ENCODE measurements at regions not wholly inside any gene's neighbourhood (a gene's known extent, or its start where the extent isn't known, plus 50 kb on each side); places are given as distances from the start of the nearest gene placed in this dataset.

DNA sequence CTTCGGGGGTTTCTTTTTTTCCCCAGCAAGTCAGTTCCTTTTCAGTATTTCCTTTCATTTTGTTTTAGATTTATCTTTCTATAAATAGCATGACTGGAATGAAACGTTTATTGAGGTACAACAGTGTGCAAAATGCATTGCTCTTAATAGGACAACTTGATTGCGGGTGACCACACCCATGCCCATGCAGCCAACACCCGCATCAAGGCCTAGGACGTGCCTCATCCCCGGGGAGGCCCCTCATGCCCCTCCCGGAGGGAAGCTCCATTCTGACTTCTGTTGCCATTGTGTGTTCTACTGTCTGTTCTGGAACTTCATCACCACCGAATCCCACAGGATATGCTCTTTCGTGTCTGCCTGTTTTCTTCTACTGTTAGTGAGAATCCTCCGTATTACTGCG, 82.2 kb downstream of the RPS6KA4 start:
- H3K4me1 ChIP-seq, result peaks cover 26% of the 10 kb centered on the region
- H3K36me3 ChIP-seq (ENCODE audit: control insufficient read depth, insufficient read depth, low read length), result no peaks in the 10 kb centered on the region
- TF ChIP-seq, protein P1, sequence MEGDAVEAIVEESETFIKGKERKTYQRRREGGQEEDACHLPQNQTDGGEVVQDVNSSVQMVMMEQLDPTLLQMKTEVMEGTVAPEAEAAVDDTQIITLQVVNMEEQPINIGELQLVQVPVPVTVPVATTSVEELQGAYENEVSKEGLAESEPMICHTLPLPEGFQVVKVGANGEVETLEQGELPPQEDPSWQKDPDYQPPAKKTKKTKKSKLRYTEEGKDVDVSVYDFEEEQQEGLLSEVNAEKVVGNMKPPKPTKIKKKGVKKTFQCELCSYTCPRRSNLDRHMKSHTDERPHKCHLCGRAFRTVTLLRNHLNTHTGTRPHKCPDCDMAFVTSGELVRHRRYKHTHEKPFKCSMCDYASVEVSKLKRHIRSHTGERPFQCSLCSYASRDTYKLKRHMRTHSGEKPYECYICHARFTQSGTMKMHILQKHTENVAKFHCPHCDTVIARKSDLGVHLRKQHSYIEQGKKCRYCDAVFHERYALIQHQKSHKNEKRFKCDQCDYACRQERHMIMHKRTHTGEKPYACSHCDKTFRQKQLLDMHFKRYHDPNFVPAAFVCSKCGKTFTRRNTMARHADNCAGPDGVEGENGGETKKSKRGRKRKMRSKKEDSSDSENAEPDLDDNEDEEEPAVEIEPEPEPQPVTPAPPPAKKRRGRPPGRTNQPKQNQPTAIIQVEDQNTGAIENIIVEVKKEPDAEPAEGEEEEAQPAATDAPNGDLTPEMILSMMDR (IDR thresholded peaks at IDR 0.05; ENCODE audit: insufficient read depth in 1 of 2, low read depth in 1 of 2, low read length in 1 of 2, severe bottlenecking in 1 of 2, unreplicated experiment in 1 of 2), result no peak
- H3K36me3 Mint-ChIP-seq (ENCODE audit: insufficient read depth, unreplicated experiment), result no peaks in the 10 kb centered on the region
- H3K9me3 ChIP-seq, result no peaks in the 10 kb centered on the region
- no TSS peak for BruUV-seq (replicated peaks)
- ChIA-PET POLR2A (interaction anchor here (0.9 kb wide), 1 partner anchor 68 kb away, joined by 3 read pairs; no protein-coding TSS in a partner anchor), CTCF (no interaction called here)
- intact Hi-C loops (cut with micrococcal nuclease; ENCODE audit: unreplicated experiment), result no loop called here
- no peak overlapping the region for H3K4me3 ChIP-seq (ENCODE audit: low read depth, low read length)
- no peak overlapping the region for H3K27ac Mint-ChIP-seq (ENCODE audit: unreplicated experiment)
- peaks cover 9% of the 10 kb centered on the region for H3K4me1 Mint-ChIP-seq (ENCODE audit: low read depth, unreplicated experiment)
- H3K27me3 ChIP-seq (replicated peaks; ENCODE audit: control insufficient read depth, insufficient read depth, low read length), result no peaks in the 10 kb centered on the region
- H3K27me3 Mint-ChIP-seq (ENCODE audit: insufficient read depth, unreplicated experiment), result no peaks in the 10 kb centered on the region
- H3K4me3 Mint-ChIP-seq (ENCODE audit: unreplicated experiment), result no peak overlapping the region
- DNase-seq, result no peak
- H3K9me3 Mint-ChIP-seq (ENCODE audit: unreplicated experiment), result no peaks in the 10 kb centered on the region

DNA sequence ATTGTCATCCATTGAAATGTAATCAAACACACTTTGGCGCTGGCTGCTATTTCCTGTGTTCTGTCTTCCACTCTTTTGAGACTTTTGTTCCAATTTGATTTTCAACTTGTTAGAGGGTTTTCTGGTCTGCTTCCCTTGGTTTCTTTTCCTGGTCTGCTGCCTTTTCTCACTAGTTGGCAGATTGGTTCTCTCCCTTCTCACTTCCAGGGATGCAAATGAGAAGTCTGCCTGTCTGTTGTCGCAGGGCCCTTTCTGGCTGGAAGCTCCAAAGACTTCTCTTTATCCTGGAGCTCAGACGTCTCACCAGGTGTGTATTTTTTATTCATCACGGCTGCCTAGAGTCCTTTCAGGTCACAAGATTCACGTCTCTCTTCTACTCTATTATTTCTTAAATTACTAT, 84.0 kb downstream of the RPS6KA4 start:
- Mint-ChIP-seq H3K27me3 (ENCODE audit: insufficient read depth, unreplicated experiment) (no peaks in the 10 kb centered on the region), H3K4me1 (ENCODE audit: low read depth, unreplicated experiment) (peaks cover 9% of the 10 kb centered on the region), H3K27ac (ENCODE audit: unreplicated experiment) (no peak overlapping the region), H3K4me3 (ENCODE audit: unreplicated experiment) (no peak overlapping the region), H3K36me3 (ENCODE audit: insufficient read depth, unreplicated experiment) (no peaks in the 10 kb centered on the region), H3K9me3 (ENCODE audit: unreplicated experiment) (no peaks in the 10 kb centered on the region)
- DNase-seq, result no peak
- ChIA-PET POLR2A (no interaction called here), CTCF (interaction anchor here (0.6 kb wide), 1 partner anchor 208 kb away, joined by 3 read pairs; no protein-coding TSS in a partner anchor)
- Histone ChIP-seq H3K36me3 (ENCODE audit: control insufficient read depth, insufficient read depth, low read length) (no peaks in the 10 kb centered on the region), H3K27me3 (replicated peaks; ENCODE audit: control insufficient read depth, insufficient read depth, low read length) (no peaks in the 10 kb centered on the region), H3K9me3 (no peaks in the 10 kb centered on the region), H3K4me3 (ENCODE audit: low read depth, low read length) (no peak overlapping the region), H3K4me1 (peaks cover 18% of the 10 kb centered on the region)
- TF ChIP-seq, protein P1 (IDR thresholded peaks at IDR 0.05; ENCODE audit: insufficient read depth in 1 of 2, low read depth in 1 of 2, low read length in 1 of 2, severe bottlenecking in 1 of 2, unreplicated experiment in 1 of 2), result no peak
- no TSS peak for BruUV-seq (replicated peaks)
- intact Hi-C loops (cut with micrococcal nuclease; ENCODE audit: unreplicated experiment), result no loop called here

DNA sequence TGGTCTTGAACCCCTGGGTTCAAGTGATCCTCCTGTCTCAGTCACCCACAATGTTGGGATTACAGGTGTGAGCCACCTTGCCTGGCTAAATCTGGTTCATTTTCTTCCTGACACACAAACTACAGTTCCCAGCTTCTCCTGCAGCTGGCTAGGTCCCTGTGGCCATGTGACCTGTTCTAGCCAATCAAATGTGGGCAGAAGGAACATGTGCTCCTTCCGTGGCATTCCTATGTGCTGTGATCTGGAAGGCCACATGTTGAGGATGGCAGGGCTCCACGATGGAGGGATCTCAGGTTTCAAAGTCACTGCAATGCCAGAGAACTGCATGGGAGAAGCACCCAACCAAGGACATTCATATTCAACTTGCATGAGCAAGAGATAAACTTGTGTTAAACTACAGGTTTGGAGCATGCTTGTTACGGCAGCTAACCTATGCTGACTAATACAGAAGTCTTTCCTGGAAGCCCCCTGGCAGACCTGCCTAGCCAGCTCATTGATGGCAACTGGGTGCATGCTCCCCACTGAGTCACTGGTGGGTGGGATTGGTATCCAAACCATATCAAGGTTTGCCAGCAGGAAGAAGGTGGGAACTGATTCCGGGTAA, 86.0 kb downstream of the RPS6KA4 start:
- Histone ChIP-seq H3K27me3 (replicated peaks; ENCODE audit: control insufficient read depth, insufficient read depth, low read length) (no peaks in the 10 kb centered on the region; the same call in 1 of the 2 replicates), H3K36me3 (ENCODE audit: control insufficient read depth, insufficient read depth, low read length) (no peaks in the 10 kb centered on the region), H3K4me3 (ENCODE audit: low read depth, low read length) (no peak overlapping the region), H3K9me3 (no peaks in the 10 kb centered on the region), H3K4me1 (peaks cover 15% of the 10 kb centered on the region)
- POLR2A ChIA-PET, result no interaction called here
- Mint-ChIP-seq H3K4me3 (ENCODE audit: unreplicated experiment) (no peak overlapping the region), H3K36me3 (ENCODE audit: insufficient read depth, unreplicated experiment) (peaks cover 12% of the 10 kb centered on the region), H3K27me3 (ENCODE audit: insufficient read depth, unreplicated experiment) (no peaks in the 10 kb centered on the region), H3K4me1 (ENCODE audit: low read depth, unreplicated experiment) (peaks cover 18% of the 10 kb centered on the region), H3K9me3 (ENCODE audit: unreplicated experiment) (no peaks in the 10 kb centered on the region), H3K27ac (ENCODE audit: unreplicated experiment) (no peak overlapping the region)
- TF ChIP-seq, protein P1 (IDR thresholded peaks at IDR 0.05; ENCODE audit: insufficient read depth in 1 of 2, low read depth in 1 of 2, low read length in 1 of 2, severe bottlenecking in 1 of 2, unreplicated experiment in 1 of 2), result no peak
- intact Hi-C loops (cut with micrococcal nuclease; ENCODE audit: unreplicated experiment), result loop anchor here (5.0 kb wide), 1 partner anchor 122 kb away; no protein-coding TSS in a partner anchor
- no TSS peak for BruUV-seq (replicated peaks)
- CTCF ChIA-PET, result no interaction called here
- DNase-seq, result peak; percentile 49 to 64

All from Caco-2 (cell line).